HG03378 (cell line): ENCODE measurements at regions not wholly inside any gene's neighbourhood (a gene's known extent, or its start where the extent isn't known, plus 50 kb on each side); places are given as distances from the start of the nearest gene placed in this dataset.
"Not testable (repeated sequence)": the region's sequence is repeated elsewhere in the genome, so short reads cannot be mapped to it uniquely, and the experiment has no call there.

Experiments used
- ATAC-seq: cut with Tn5 transposase; IDR thresholded peaks from one replicate; pipeline ENCODE4 v1.9.1; 2021; ENCODE audit warnings: mild to moderate bottlenecking, moderate library complexity; ENCODE audit not compliant: unreplicated experiment

DNA sequence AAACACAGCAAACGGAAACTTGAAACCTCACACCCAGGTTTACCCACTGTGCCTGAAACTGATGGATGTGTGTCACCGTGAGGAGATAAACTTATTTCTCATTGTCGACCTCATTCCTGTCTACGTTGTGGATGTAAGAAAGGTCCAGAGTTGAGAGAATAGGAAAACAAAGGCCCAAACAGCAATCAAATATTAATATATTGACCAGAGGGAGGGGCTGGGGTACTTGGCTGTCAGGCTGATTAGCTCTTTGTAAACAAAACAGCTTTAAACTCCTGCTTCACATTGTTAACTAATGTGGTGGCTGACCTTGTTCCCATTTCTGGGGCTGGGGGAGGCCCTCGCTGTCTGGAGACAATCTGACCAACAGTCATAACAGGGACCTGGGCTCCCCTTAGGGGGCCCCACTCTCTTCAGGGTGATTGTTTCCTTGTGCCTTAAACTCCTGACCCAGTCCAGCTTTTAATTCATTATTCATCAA lies 937.6 kb downstream of the MCTP2 start:
- no peak for ATAC-seq

DNA sequence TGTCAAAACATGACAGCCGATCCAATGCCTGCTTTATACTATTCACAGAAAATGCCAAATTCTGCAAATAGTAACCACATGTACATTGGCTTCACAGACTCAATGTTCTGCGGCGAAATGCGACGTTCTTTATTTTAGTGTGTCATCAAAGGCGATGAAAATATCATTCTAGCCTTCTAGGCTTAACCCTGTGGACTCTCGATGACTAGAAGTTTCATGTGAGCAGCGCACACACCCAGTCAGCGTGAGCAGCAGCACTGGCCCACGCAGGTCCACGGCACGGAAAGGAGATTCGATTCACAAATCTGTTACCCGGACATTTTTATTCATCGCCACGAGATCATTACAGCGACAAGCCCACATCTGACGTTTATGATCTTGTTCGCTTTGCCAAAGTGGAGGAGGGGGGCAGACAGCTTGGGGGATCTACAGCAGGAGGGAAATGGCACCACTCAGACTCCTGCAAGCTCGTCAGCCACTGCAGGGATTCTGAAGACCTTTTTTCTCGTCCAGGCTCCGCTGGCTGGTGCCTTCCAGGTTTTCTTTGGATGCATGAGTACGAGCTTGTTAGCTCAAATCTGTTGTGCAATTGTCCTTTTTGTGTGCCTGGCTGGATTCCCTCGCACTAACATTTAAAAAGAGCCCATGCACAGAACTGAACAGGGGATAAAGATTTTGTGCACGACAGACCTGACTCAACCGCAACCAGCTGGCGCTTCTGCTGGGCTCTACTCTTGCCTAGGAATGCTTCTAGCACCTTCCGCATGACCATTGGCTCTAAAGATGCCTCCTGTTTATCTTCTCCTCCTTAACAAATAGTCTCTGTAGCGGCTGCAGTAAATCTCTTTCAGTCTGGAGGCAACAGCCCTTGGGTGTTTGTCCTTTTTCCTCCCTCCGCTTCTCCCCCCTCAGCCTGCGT lies 938.4 kb downstream of the MCTP2 start:
- ATAC-seq = no peak

DNA sequence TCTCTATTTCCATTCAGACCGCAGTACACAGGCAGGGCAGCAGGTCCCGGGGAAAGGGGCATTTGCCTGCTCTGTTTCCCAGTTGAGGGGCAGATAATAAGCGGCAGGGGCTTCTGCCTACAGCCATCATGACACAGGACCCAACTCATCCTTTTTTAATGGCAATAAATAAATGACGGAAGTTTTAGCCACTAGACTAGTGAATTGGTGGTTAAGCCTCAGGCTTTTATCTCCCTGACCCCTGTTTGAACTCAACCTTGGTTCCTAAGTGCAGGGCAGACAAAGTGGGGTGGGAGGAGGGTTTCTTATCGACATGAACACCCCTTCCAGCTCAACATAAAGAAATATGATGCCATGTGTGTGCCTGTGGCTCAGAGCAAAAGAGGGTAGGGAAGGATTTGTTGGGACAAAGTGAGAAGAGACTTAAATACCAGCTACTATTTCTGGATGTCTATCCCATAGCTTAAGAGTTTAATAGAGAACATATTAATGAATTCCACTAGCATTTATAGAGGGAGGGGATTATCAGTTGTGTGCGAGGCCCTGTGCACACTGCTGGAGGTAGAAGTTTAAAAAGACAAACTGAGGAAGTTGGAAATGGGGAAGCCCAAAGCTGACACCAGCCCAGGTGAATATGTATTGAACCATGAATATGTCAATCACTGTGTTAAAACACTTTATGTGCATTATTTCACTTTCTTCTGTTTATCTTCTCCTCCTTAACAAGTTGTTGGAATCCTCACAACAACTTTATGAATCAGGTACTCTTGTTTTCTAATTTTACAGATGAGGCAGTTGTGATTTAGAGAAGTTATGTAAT lies 939.4 kb downstream of the MCTP2 start:
- ATAC-seq = no peak

DNA sequence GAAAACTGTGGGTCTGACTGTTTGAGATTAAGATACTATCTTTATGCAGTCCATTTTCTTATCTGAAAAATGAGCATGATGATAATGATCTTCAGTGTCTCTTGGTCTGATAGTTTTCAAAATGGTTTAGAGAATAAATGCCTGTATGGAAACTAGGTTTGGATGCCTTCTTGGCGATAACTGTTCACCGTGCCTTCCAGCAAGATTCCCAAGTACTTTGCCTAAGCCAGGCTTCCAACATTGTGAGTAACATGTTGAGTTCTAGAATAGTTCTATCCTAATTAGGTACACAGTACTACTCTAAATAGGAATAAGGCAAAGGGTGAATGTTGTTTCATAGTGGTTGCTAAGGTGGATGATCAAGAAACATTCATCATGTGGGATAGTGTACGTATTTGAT lies 940.2 kb downstream of the MCTP2 start:
- no peak for ATAC-seq

DNA sequence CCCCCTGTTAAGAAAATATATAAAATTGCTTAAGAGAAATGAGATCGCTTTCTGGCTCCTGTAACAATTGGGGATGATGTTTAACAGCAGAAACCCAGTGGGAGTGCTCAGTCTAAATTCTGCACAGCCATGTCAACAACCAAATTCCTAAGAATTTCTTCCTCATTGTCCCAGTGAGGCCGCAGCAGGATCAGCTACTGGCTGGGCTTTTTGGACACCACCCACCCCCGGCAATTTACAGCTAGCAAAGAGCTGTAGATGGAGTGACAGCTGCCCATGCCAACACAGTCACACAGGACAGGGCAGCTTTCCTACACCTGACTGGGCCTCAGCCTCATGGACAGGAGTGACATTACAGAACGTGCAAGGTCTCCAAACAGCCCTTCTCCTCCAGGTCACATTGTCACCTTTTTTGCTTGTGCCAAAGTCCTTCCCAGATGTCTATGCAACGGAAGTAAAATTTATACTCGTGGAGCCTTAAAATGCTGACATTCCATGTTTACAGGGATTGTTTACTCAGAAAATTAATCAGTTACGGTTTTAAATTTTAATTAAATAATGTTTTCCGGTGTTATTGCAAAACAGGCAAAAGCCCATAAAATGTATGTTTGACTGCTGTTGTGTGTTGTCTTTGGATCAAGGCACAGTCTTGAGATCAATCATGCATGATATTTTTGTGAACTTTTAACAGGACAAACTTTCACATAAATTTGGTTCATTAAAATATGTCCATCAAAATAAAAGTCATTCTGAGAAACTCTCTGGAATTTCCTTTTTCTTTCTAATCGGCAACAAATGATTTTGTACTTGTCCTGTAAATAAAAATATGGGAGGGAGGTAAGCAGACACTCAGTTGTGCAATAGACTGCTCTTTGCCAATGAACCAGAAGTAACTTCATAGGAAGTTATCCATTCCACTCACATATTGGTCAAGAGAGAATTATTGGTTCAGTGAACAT lies 943.2 kb downstream of the MCTP2 start:
- no peak for ATAC-seq

- ATAC-seq = no peak
Observed at GRCh38 chr15:95175914-95176658, 944.7 kb downstream of the MCTP2 start.

DNA sequence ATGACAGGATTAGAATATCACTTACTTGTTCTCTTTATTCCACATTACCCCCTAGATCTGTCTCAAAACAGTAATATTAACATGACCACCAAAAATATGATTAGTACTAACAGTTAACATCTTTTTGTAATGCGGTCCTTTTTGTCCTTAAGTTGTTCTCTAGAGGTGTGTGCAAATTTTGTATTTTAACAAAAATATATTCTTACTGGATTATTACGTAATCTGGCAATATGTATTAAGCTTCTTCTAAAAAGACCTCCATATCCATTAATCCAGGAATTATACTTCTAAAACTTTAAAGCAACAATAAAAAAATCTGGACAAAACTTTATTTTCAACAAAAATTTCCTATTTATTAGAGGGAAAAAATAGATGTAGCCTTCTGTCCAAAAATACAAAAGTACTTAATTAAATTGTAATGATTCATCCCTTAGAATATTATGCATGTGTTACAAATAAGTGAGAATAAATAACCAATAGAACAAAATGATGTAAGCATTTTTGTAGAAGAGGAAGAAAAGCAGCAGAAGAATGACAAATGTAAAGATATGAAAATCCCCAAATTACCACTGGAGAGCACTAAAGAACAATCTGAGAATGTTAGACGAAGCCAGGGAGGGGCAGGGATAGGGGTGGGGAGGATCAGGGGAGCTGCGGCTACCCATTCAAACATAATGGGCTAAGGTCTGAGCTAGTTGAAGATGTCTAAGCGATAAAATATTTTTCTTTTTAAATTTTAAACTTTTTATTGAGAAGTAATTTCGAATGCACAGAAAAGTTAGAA lies 945.6 kb downstream of the MCTP2 start:
- ATAC-seq = no peak

- ATAC-seq = no peak
Observed at GRCh38 chr15:95180530-95180929, 949.2 kb downstream of the MCTP2 start.

GRCh38 chr15:95182091-95182490 lies 950.7 kb downstream of the MCTP2 start:
- ATAC-seq = no peak

DNA sequence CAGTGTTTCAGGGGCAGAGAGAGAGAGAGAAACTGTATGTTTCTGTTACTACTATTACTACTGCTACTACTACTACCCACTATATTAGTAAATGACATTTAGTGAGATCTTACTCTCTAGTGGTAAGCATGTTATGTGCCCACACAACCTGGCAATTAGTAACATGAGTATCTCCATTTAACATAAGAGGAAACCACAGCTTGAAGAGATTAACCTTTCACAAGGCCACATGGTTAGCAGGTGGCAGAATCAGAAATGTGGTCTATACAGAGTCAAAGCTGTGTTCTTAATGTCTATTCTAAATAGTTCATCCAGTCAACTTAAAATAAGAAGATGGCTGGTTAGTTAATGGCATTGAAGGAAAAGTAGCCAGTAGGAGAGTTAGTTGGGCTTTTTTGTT lies 961.6 kb downstream of the MCTP2 start:
- no peak for ATAC-seq

DNA sequence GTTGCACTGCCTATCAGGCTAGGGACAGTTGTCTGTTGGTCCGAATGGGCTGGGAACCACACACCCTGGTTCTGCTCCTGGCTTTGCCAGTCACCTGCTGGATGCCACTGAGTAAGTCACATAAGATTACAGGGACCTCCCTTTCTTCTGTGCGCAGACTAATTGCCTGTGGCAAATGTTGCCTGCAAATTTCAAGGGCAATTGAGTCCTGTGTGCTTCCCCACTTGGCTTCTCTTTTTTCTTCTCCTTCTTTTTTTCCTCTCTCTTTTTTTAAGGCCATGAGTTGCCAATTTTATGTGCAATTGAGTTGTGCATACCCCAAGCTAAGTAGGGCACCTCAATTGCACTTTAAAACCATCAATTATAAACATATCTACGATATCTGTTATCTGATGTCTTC lies 963.4 kb downstream of the MCTP2 start:
- no peak for ATAC-seq

- ATAC-seq = no peak
Observed at GRCh38 chr15:95196176-95196915, 965.0 kb downstream of the MCTP2 start.

GRCh38 chr15:95202569-95203349 lies 971.4 kb downstream of the MCTP2 start:
- no peak for ATAC-seq

DNA sequence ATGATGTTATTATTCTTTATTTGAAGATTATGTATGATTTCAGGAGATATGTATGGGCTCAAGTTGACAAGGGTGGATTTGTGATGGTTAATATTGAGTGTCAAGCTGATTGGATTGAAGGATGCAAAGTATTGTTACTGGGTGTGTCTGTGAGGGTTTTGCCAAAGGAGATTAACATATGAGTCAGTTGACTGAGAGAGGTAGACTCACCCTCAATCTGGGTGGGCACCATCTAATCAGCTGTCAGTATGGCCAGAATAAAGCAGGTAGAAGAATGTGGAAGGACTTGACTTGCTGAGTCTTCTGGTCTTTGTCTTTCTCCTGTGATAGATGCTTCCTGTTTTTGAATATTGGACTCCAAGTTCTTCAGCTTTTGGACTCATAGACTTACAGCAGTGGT lies 973.7 kb downstream of the MCTP2 start:
- no peak for ATAC-seq

DNA sequence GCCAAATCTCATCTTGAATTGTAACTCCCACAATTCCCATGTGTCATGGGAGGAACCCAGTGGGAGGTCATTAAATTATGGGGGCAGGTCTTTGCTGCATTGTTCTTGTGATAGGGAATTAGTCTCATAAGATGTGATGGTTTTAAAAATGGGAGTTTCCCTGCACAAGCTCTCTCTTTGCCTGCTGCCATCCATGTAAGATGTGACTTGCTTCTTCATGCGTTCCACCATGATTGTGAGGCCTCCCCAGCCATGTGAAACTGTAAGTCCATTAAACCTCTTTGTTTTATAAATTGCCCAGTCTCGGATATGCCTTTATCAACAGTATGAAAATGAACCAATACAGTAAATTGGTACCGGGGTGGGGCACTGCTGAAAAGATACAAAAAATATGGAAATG lies 974.5 kb downstream of the MCTP2 start:
- not testable (repeated sequence) for ATAC-seq

DNA sequence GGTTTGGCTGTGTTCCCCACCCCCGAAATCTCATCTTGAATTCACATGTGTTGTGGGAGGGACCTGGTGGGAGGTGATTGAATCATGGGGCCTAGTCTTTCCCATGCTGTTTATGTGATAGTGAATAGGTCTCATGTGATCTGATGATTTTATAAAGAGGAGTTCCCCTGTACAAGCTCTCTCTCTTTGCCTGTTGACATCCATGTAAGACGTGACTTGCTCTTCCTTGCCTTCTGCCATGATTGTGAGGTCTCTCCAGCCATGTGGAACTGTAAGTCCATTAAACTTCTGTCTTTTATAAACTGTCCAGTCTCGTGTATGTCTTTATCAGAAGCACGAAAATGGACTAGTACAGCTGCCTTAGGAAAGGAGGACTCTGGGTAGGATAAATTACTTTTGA lies 976.7 kb downstream of the MCTP2 start:
- no peak for ATAC-seq

GRCh38 chr15:95208988-95209387 lies 977.6 kb downstream of the MCTP2 start:
- no peak for ATAC-seq
